IgD-negative memory B cell (primary cell): ENCODE measurements at regions not wholly inside any gene's neighbourhood (a gene's known extent, or its start where the extent isn't known, plus 50 kb on each side); places are given as distances from the start of the nearest gene placed in this dataset.

Source experiments
- H3K27ac Mint-ChIP-seq, 3 donors: one replicate each; pipeline ENCODE4 v1.8.0; 2020 to 2022; ENCODE audit warnings: mild to moderate bottlenecking in 3 of 3, mixed read lengths in 3 of 3, moderate library complexity in 1 of 3
- H3K27me3 Mint-ChIP-seq: one replicate; pipeline ENCODE4 v1.8.0; 2021; ENCODE audit warnings: mixed read lengths
- H3K36me3 Mint-ChIP-seq: one replicate; pipeline ENCODE4 v1.8.0; 2020; ENCODE audit warnings: mild to moderate bottlenecking, mixed read lengths
- H3K4me1 Mint-ChIP-seq, 3 donors: one replicate each; pipeline ENCODE4 v1.8.0; 2020 to 2022; ENCODE audit warnings: mixed read lengths in 3 of 3, mild to moderate bottlenecking in 1 of 3
- H3K4me3 Mint-ChIP-seq, 4 donors: one replicate each; pipeline ENCODE4 v1.8.0; 2020 to 2022; ENCODE audit warnings: mild to moderate bottlenecking in 4 of 4, mixed read lengths in 4 of 4, moderate library complexity in 3 of 4
- H3K9me3 Mint-ChIP-seq, 3 donors: one replicate each; pipeline ENCODE4 v1.8.0; 2020 to 2021; ENCODE audit warnings: mixed read lengths in 3 of 3, mild to moderate bottlenecking in 1 of 3

GRCh38 chr1:34590211-34590623, 164.6 kb upstream of the GJB5 start:
- H3K27me3 Mint-ChIP-seq, result peaks cover 3% of the 10 kb centered on the region

GRCh38 chr1:34591751-34592629, 162.9 kb upstream of the GJB5 start:
- H3K9me3 Mint-ChIP-seq, result peaks cover 0 to 1% (median 0%) of the 10 kb centered on the region in 3 donors
- H3K27me3 Mint-ChIP-seq, result peaks cover 3% of the 10 kb centered on the region
- H3K36me3 Mint-ChIP-seq, result no peaks in the 10 kb centered on the region
- no peak overlapping the region for H3K4me3 Mint-ChIP-seq
- no peaks in the 10 kb centered on the region for H3K4me1 Mint-ChIP-seq
- no peak overlapping the region for H3K27ac Mint-ChIP-seq

More at GRCh38 chr1:34590211-34590623, 164.6 kb upstream of the GJB5 start:
- peaks cover 0 to 1% (median 0%) of the 10 kb centered on the region in 3 donors for H3K9me3 Mint-ChIP-seq
- no peak overlapping the region for H3K27ac Mint-ChIP-seq
- H3K36me3 Mint-ChIP-seq, result no peaks in the 10 kb centered on the region
- H3K4me3 Mint-ChIP-seq, result no peak overlapping the region
- H3K4me1 Mint-ChIP-seq, result no peaks in the 10 kb centered on the region

- H3K4me3 Mint-ChIP-seq, result no peak overlapping the region
These were observed 156.9 kb upstream of the GJB5 start for GRCh38 chr1:34597877-34598514.

GRCh38 chr1:34602907-34603306, 151.9 kb upstream of the GJB5 start:
- no peaks in the 10 kb centered on the region for H3K4me1 Mint-ChIP-seq
- H3K27me3 Mint-ChIP-seq, result peaks cover 3% of the 10 kb centered on the region
- peaks cover 0 to 1% (median 0%) of the 10 kb centered on the region in 3 donors for H3K9me3 Mint-ChIP-seq
- H3K27ac Mint-ChIP-seq, result no peak overlapping the region
- H3K4me3 Mint-ChIP-seq, result no peak overlapping the region
- peaks cover 1% of the 10 kb centered on the region for H3K36me3 Mint-ChIP-seq

More at GRCh38 chr1:34597877-34598514, 156.9 kb upstream of the GJB5 start:
- Mint-ChIP-seq H3K9me3 (peaks cover 0 to 2% (median 0%) of the 10 kb centered on the region in 3 donors), H3K36me3 (no peaks in the 10 kb centered on the region), H3K27ac (no peak overlapping the region), H3K4me1 (no peaks in the 10 kb centered on the region), H3K27me3 (no peaks in the 10 kb centered on the region)

GRCh38 chr1:34603594-34603993, 151.3 kb upstream of the GJB5 start:
- H3K4me1 Mint-ChIP-seq, result no peaks in the 10 kb centered on the region
- H3K9me3 Mint-ChIP-seq, result peaks cover 0 to 1% (median 0%) of the 10 kb centered on the region in 3 donors
- H3K4me3 Mint-ChIP-seq, result no peak overlapping the region
- H3K27ac Mint-ChIP-seq, result no peak overlapping the region
- peaks cover 6% of the 10 kb centered on the region for H3K27me3 Mint-ChIP-seq
- peaks cover 1% of the 10 kb centered on the region for H3K36me3 Mint-ChIP-seq

DNA sequence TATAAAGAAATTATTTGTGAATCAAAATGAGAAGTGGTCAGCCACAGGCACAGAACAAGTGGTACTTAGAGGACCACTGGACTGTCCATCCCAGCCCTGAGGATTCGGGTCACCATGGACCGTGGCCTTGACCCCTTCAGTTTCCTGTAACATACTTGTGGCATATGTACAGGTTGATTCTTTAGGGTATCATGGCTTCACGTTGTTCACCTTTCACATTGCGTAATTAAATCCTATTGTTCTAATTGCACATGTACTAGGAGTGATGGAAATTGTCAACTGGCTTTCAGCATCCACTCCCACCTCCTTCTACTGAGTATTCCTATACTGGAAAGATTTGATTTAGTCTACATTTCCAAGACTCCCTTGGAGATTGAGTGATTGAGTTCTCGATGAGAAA, 148.3 kb upstream of the GJB5 start:
- no peak overlapping the region for H3K4me3 Mint-ChIP-seq
- peaks cover 6% of the 10 kb centered on the region for H3K27me3 Mint-ChIP-seq
- H3K4me1 Mint-ChIP-seq, result no peaks in the 10 kb centered on the region
- H3K9me3 Mint-ChIP-seq, result no peaks in the 10 kb centered on the region
- H3K27ac Mint-ChIP-seq, result no peak overlapping the region
- H3K36me3 Mint-ChIP-seq, result peaks cover 1% of the 10 kb centered on the region

DNA sequence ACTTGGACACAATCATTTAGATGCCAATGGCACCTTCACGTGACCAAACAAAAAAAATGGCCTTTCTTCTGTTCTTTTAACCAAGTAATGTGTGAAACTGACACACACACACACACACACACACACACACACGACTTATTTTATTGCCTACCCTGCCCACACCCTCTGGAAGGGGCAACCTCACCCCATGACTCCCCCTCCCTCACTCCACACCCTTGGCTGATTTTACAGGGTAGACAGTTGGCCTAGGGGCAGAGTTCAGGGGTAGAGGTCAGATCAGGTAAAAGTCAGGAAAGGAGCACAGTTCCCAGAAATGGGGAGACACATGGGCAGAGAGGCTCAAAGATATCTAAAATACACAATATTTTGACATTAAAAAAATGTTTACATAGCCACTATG, 144.8 kb upstream of the GJB5 start:
- no peaks in the 10 kb centered on the region for H3K4me1 Mint-ChIP-seq
- H3K4me3 Mint-ChIP-seq, result no peak overlapping the region
- H3K27ac Mint-ChIP-seq, result no peak overlapping the region
- peaks cover 11% of the 10 kb centered on the region for H3K27me3 Mint-ChIP-seq
- peaks cover 0 to 2% (median 0%) of the 10 kb centered on the region in 3 donors for H3K9me3 Mint-ChIP-seq
- no peaks in the 10 kb centered on the region for H3K36me3 Mint-ChIP-seq

GRCh38 chr1:34611571-34611970, 143.3 kb upstream of the GJB5 start:
- H3K27ac Mint-ChIP-seq, result no peak overlapping the region

GRCh38 chr1:34612091-34612827, 142.6 kb upstream of the GJB5 start:
- Mint-ChIP-seq H3K36me3 (no peaks in the 10 kb centered on the region), H3K4me3 (no peak overlapping the region), H3K9me3 (peaks cover 0 to 2% (median 0%) of the 10 kb centered on the region in 3 donors), H3K27me3 (peaks cover 12% of the 10 kb centered on the region), H3K27ac (no peak overlapping the region), H3K4me1 (no peaks in the 10 kb centered on the region)

More at GRCh38 chr1:34611571-34611970, 143.3 kb upstream of the GJB5 start:
- no peaks in the 10 kb centered on the region for H3K4me1 Mint-ChIP-seq
- no peak overlapping the region for H3K4me3 Mint-ChIP-seq
- H3K36me3 Mint-ChIP-seq, result no peaks in the 10 kb centered on the region
- peaks cover 0 to 2% (median 0%) of the 10 kb centered on the region in 3 donors for H3K9me3 Mint-ChIP-seq
- peaks cover 11% of the 10 kb centered on the region for H3K27me3 Mint-ChIP-seq

DNA sequence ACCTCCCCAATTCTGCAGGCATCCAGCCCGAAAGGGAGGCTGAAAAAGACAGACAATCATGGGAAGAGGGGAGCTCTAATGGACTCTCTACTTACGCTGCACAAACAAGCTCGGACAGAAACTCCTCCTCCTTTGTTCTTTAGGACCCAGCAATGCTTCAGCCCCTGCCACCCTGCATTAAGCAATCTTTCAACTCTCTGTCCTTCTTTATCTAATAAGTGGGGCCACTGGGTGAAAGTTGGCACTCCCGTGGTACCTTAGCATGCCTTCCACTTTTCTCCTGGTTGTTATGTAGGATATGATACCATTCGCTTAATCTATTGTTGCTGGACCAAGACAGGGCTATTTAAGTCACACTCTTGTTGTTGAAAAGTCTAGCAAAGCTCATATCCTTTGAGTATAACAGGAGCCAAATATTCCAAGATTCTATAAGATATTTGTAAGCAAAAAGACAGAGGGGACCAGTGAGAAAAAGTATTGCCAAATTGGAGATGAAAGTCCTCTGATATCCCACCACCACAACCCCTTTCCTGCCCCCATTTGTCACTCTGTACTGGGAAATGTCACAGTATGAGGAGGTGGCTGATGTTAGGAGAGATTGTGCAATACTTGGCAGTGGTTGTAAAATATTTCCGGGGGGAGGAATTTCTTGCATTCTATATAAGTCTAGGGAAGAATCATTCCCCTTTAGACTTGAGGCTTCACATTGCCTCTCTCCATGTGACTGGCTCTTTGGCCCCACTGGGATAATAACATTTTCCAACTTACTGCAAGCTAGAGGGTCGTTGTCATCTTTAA, 137.3 kb upstream of the GJB5 start:
- Mint-ChIP-seq H3K4me1 (no peaks in the 10 kb centered on the region), H3K36me3 (no peaks in the 10 kb centered on the region), H3K27ac (no peak overlapping the region), H3K4me3 (no peak overlapping the region), H3K9me3 (no peaks in the 10 kb centered on the region), H3K27me3 (peaks cover 8% of the 10 kb centered on the region)

- Mint-ChIP-seq H3K27ac (no peak overlapping the region), H3K9me3 (no peaks in the 10 kb centered on the region), H3K36me3 (no peaks in the 10 kb centered on the region), H3K4me1 (no peaks in the 10 kb centered on the region), H3K4me3 (no peak overlapping the region), H3K27me3 (peaks cover 8% of the 10 kb centered on the region)
These were observed 136.5 kb upstream of the GJB5 start for GRCh38 chr1:34618381-34618780.

- Mint-ChIP-seq H3K36me3 (no peaks in the 10 kb centered on the region), H3K27me3 (peaks cover 8% of the 10 kb centered on the region), H3K9me3 (no peaks in the 10 kb centered on the region), H3K4me3 (no peak overlapping the region), H3K27ac (no peak overlapping the region), H3K4me1 (no peaks in the 10 kb centered on the region)
These were observed 135.6 kb upstream of the GJB5 start for GRCh38 chr1:34619256-34619655.

GRCh38 chr1:34621916-34622315, 132.9 kb upstream of the GJB5 start:
- Mint-ChIP-seq H3K27ac (no peak overlapping the region), H3K9me3 (no peaks in the 10 kb centered on the region), H3K36me3 (no peaks in the 10 kb centered on the region), H3K4me1 (peaks cover 0 to 2% (median 0%) of the 10 kb centered on the region in 3 donors), H3K4me3 (no peak overlapping the region), H3K27me3 (peaks cover 10% of the 10 kb centered on the region)

GRCh38 chr1:34625521-34626015, 129.3 kb upstream of the GJB5 start:
- peaks cover 0 to 2% (median 0%) of the 10 kb centered on the region in 3 donors for H3K4me1 Mint-ChIP-seq
- no peaks in the 10 kb centered on the region for H3K36me3 Mint-ChIP-seq
- no peaks in the 10 kb centered on the region for H3K9me3 Mint-ChIP-seq
- H3K4me3 Mint-ChIP-seq, result no peak overlapping the region
- H3K27me3 Mint-ChIP-seq, result peaks cover 3% of the 10 kb centered on the region
- no peak overlapping the region for H3K27ac Mint-ChIP-seq
